HG03196 (cell line): ENCODE measurements at regions not wholly inside any gene's neighbourhood (a gene's known extent, or its start where the extent isn't known, plus 50 kb on each side); places are given as distances from the start of the nearest gene placed in this dataset.
A peak's percentile ranks its signal among the peaks of the same experiment; 100 is the strongest.

Experiments
- ATAC-seq: cut with Tn5 transposase; IDR thresholded peaks from one replicate; pipeline ENCODE4 v1.9.1; 2021; ENCODE audit not compliant: unreplicated experiment

GRCh38 chr2:6641956-6642355 is 223.8 kb downstream of the CMPK2 start:
- ATAC-seq: no peak

DNA sequence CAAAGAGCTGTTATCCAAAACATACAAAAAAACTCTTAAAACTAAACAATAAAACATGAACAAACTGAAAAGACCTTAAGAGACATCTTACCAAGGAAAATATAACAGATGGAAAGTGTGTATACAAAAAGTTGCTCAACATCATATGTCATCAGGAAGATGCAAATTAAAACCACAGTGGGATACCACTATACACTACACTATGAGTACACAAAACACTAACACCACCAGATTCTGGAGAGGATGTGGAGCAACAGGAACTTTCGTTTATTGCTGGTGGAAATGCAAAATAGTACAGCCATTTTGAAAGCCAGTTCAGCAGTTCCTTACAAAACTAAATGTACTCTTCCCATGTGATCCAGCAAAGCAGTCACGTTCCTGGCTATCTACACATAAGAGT is 221.4 kb downstream of the CMPK2 start:
- no peak for ATAC-seq

- ATAC-seq: no peak
Observed at GRCh38 chr2:6645004-6645403, 220.7 kb downstream of the CMPK2 start.

DNA sequence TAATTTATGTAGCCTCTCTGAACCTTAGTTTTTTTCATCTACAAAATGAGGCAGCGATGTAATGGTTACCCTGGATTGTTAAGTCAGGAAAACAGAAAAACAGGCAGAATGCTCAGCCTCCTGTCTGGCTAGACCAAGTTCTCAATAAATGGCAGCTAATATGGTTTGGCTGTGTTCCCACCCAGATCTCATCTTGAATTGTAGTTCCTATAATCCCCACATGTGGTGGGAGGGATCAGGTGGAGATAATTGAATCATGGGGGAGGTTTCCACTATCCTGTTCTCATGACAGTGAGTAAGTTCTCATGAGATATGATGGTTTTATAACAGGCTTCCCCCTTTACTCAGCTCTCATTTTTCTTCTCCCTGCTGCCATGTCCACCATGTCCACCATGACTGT is 220.0 kb downstream of the CMPK2 start:
- ATAC-seq: no peak

- ATAC-seq: no peak
Observed at GRCh38 chr2:6647046-6647445, 218.7 kb downstream of the CMPK2 start.

DNA sequence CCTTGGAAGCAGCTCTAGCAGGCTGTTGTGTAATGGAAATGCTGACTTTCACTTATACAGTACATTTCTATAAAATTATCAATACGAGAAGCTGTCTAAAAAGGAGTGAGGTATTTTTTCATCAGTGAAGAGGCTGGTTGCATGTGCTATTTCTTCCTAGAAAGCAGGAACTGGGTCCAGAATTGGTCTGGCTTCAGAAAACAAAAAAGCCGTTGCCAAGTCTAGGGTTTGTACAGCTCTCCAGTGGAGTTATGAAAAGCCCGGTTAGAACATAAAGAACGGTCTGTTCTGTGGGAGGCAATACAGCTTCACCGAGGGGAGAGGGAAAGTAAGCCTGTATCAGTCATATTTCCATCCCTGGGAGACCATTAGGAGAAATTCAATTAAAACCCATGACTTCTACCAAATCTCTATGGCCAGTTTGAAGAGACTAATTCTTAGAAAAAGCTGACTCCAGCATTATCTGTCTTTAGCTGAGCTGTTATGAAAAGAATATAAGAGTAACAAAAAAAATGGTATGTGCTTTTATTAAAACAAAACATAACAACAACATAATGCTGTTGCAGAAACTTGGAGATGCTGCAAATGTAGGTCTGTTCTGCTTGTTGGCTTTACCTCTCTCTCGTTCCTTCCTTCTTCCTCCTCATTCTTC is 217.0 kb downstream of the CMPK2 start:
- ATAC-seq: no peak

GRCh38 chr2:6650311-6650710 is 215.4 kb downstream of the CMPK2 start:
- ATAC-seq: no peak

DNA sequence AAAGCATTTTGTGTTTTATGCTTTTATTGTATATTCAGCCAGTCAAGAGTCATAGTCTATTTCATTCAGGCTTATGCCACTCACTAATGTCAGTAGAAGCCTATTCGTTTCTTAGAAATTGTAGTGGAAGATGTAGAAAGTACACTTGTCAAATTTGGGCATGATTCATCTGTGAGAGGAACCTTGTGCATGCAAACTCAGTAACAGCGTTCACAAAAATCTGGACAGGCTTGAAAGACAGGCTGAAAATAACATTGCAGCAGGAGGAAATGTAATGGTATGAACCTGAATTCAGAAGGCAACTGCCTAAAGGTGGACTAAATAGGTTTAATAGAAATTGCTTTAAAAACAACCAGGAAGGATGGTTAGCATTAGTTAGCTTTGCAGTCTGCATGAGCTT is 213.5 kb downstream of the CMPK2 start:
- no peak for ATAC-seq

DNA sequence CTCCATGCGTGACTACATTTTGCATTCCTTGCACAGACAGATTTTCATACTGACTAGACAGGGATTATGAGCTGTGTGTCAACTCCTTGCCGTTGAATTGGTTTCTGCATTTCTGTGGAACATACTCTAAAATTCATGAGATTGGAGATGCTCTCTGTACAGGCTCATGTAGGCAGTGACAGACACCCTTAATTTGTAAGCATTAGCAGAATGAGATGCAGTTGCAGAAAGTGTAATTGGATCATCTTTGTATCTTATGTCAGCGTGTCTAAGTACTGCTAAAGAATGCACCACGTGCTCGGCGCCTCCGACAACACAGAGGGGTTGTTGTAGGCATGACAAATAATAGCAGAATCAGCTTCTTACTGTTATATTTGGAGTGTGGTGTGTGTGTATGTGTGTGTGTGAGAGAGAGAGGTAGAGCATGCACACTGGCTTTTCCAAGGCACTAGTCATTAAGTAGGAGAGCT is 212.4 kb downstream of the CMPK2 start:
- no peak for ATAC-seq

- ATAC-seq: no peak
Observed at GRCh38 chr2:6654279-6654678, 211.4 kb downstream of the CMPK2 start.

- no peak for ATAC-seq
Observed at GRCh38 chr2:6656633-6657032, 209.1 kb downstream of the CMPK2 start.

DNA sequence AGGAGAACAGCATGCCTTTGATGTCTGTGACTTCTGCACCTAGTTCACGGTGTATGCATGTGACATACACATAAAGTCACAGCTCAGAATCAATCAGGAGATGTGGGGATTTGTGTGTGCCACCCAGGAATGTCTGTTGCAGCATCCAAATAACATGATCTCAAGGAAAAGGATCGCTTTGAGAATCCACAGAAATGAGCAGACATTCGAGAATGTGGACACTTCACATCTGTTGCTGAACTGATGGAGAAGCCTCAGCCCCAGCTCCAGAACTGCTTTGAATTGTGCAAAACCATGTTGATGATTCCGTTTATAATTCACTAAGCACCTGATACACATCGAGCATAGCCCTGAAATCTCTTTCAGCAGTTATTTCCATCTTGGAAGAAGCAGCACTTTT is 208.6 kb downstream of the CMPK2 start:
- no peak for ATAC-seq

GRCh38 chr2:6657855-6658254 is 207.9 kb downstream of the CMPK2 start:
- peak; percentile 99 for ATAC-seq

GRCh38 chr2:6664332-6665061 is 201.2 kb downstream of the CMPK2 start:
- ATAC-seq: no peak

GRCh38 chr2:6665093-6666045 is 200.3 kb downstream of the CMPK2 start:
- ATAC-seq: no peak

DNA sequence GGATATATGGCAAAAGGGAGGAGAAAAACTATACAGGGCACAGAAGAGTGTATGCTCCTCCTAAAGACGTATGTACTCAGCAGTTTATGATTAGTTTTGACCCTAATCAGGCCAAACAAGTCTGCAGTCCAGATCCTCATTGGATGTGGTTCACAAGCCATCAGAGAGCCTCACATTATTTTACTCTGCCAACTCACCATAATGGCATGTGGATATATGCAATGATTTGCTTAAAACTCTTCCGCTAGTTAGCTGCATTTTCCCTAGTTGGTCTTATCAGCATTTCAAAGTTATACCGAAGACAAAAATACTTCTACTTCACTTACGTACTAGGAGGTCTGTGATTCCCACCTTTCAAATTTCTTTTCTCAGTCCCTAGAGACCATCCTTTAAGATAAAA is 198.4 kb downstream of the CMPK2 start:
- no peak for ATAC-seq

GRCh38 chr2:6671913-6672312 is 193.8 kb downstream of the CMPK2 start:
- no peak for ATAC-seq

DNA sequence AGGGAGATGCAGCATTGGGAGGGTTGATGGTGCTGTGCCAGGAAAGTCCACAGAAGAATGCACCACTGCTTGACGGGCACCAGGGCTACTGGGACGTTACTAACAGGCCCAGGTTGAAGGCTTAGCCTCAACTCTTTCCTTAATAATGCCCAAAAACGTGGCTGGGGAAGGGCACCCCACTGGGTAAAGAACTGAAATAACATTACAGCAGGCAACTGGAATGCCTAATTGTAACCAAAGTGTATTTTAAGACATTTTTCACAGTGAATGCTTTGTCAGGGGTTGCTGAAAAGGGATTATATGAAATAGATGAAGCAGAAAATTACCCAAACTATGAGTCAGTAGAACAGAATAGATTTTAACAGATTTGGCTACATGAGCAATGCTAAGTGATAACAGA is 191.3 kb downstream of the CMPK2 start:
- ATAC-seq: no peak

- ATAC-seq: no peak
Observed at GRCh38 chr2:6675791-6676190, 189.9 kb downstream of the CMPK2 start.

DNA sequence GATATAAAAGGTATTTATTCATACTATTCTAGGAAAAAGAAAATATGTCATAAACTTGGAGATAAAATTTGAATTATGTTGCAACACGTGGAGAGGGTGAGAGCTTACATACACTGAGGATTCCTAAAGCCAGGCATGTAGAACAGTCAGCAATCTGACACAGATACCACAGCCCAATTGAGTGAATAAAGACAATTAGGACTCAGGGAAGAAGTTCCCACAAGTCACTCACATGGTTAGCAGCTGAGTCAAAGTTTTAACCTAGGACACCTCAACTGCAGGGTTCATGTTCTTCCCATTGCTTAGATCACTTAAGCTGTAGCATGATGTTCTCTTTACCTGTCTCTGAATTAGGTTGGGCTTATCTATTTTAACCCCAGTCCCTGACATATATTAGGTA is 189.5 kb downstream of the CMPK2 start:
- ATAC-seq: no peak

GRCh38 chr2:6676776-6677175 is 188.9 kb downstream of the CMPK2 start:
- no peak for ATAC-seq

DNA sequence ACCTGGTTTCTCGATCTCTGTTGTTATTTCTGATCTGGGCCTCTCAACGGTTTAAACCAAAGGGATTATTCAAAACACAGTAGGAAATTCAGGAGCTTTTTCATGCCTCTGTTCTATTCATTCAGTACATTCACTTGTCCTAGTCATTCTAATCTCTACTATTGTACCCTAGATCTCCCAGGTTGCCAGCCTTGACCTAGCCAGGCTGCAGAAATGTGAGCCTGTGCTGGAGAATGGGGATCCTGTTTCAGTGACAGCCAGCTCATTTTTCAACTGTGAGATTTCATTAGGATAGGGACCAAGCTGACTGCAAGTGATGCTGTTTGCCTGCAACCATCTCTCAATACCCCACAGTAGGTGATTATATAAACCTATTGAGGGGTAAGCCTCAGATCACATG is 186.2 kb downstream of the CMPK2 start:
- no peak for ATAC-seq
